Stimulated activated CD4-positive, alpha-beta T cell treated with anti-CD3 and anti-CD28 coated beads, TNF-alpha, amount 100 ng/mL, for 1 hour (primary cell): ENCODE measurements at regions not wholly inside any gene's neighbourhood (a gene's known extent, or its start where the extent isn't known, plus 50 kb on each side); places are given as distances from the start of the nearest gene placed in this dataset.

Experiments
- DNase-seq, 3 donors: peaks; one replicate each; pipeline ENCODE4 v3.0.0-alpha.2; 2020; ENCODE audit warnings: low read depth in 3 of 3, low spot score in 1 of 3

DNA sequence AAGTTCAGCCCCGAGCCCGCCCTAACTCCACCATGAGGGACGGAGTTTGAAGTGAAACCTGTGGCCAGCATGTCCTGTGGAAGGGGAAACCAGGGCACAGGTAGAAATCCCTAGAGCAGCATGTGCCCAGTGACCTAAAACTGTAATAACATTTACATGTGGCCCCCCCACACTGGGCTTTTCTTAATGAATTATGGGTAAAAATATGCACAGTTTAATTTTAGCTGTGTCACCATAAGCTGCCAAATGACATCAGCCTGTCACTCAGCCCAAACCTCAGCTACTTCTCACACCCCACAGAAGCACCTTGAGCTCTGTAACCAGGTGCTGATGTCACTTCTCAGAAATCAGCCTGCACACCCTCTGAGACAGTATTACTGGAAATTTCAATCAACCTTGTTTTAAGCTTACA, 50.0 kb upstream of the SLC19A1 start:
- peak; percentile 46 to 57 (median 50) for DNase-seq

DNA sequence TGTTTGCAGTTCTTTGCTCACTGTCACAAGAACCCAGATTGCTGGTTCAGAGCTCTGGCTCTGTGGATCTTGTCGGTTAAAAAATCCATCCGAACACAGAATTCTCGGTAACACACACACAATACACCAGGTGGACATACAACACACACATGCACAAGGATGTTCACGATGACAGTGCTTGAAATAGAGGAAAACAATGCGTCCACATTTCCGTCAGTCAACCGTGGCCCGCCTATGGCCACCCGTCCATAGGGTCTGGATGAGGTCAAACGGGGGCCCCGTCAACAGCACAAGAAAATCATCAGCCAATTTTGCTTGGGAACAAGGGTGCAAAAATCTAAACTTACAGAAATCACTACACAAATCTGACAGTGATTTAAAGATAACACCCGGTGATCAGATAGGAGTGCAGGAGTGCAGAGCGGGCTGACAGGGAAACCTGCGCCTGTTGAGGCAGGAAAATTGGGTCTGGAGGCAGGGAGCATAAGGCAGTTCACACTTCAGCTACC, 50.4 kb upstream of the SLC19A1 start:
- DNase-seq: no peak

DNA sequence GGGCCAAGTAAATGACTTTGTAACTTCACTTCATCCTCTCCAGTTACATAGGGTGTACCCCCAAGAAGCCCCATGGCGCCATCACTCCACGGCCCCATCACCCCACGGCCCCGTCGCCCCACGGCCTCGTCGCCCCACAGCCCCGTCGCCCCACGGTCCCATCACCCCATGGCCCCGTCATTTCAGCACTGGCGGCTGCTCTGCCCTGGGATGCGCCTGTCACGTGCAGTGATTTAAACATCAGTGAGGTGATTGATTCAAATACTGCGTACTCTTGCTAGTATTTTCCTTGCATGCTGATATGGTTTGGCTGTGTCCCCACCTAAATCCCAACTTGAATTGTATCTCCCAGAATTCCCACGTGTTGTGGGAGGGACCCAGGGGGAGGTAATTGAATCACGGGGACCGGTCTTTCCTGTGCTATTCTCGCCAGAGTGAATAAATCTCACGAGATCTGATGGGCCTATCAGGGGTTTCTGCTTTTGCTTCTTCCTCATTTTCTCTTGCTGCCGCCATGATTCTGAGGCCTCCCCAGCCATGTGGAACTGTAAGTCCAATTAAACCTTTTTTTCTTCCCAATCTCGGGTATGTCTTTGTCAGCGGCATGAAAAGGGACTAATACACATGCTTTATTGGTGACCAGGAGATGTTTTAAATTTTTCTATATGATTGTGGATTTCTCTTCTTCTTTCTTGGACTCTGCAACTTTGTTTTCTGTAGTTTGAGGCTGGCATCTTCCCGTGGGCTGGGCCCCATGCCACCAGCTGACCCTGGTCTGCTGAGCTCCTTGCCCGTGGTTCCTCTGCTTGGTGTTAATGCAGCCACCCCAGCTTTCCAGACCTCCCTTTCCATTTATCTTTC, 50.1 kb upstream of the PCBP3 start:
- no peak for DNase-seq
